GM12878 (cell line): ENCODE measurements at regions not wholly inside any gene's neighbourhood (a gene's known extent, or its start where the extent isn't known, plus 50 kb on each side); places are given as distances from the start of the nearest gene placed in this dataset.

ENCODE experiments used
- ATAC-seq: fragments of 200-7000 bp; cut with Tn5 transposase; 3 replicates; pipeline ENCODE4 v1.9.1; 2020; ENCODE audit warnings: mild to moderate bottlenecking, moderate library complexity
- BruUV-seq: library from RNA; stranded (reverse); fragments of 400-500 nt; replicated peaks from 2 replicates; lab custom pipeline; 2021; lab: Mats Ljungman, UMichigan
- CTCF ChIA-PET: fragments of 300-600 bp; sonication (Branson Sonifier 250); formaldehyde crosslinking; extraction: SDS; loops from one replicate; lab custom pipeline; 2021; ENCODE audit warnings: inconsistent platforms; lab: Yijun Ruan, JAX
- POLR2A ChIA-PET: fragments of 350-600 bp; formaldehyde crosslinking; extraction: SDS; loops from one replicate; lab custom pipeline; 2021; ENCODE audit warnings: inconsistent platforms; lab: Charles Lee
- RAD21 ChIA-PET: fragments of 300-600 bp; sonication (Branson Sonifier 250); formaldehyde crosslinking; loops from one replicate; lab custom pipeline; 2023; ENCODE audit warnings: antibody characterized with exemption; ENCODE audit not compliant: unreplicated experiment; lab: Charles Lee
- SMC1A ChIA-PET: fragments of 300-600 bp; sonication (Branson Sonifier 250); formaldehyde crosslinking; loops from one replicate; lab custom pipeline; 2023; ENCODE audit not compliant: unreplicated experiment, uncharacterized antibody; lab: Charles Lee
- DNase-seq: peaks from one replicate; pipeline ENCODE4 v3.0.0-alpha.2; 2011; ENCODE audit warnings: low read depth, low spot score
- FAIRE-seq: peaks from 3 replicates; lab custom pipeline; 2011; peaks lifted over from hg19 to GRCh38; lab: Jason Lieb, UNC
- H2AFZ ChIP-seq: 2 replicates; pipeline ENCODE4 v1.6.0; 2011; ENCODE audit warnings: low read depth, low read length, control low read depth; ENCODE audit not compliant: control insufficient read depth
- H3K27ac ChIP-seq: 2 replicates; pipeline ENCODE4 v1.5.1; 2011; ENCODE audit warnings: control low read depth; ENCODE audit not compliant: control insufficient read depth, insufficient read depth
- H3K27me3 ChIP-seq, 2 experiments: replicated peaks in 1 of 2; 2 replicates each; pipeline versions ENCODE4 v1.6.0 to v1.6.1; 2011; ENCODE audit warnings: low read length in 1 of 2; ENCODE audit not compliant: control insufficient read depth in 2 of 2, insufficient read depth in 2 of 2
- H3K36me3 ChIP-seq, 2 experiments: 2 replicates each; pipeline ENCODE4 v1.5.1; 2011; ENCODE audit warnings: low read length in 1 of 2; ENCODE audit not compliant: control insufficient read depth in 2 of 2, insufficient read depth in 2 of 2
- H3K4me1 ChIP-seq: 2 replicates; pipeline ENCODE4 v1.6.1; 2011; ENCODE audit warnings: mild to moderate bottlenecking, low read length, moderate library complexity, mixed read lengths; ENCODE audit not compliant: control insufficient read depth, insufficient read depth
- H3K4me2 ChIP-seq: 2 replicates; pipeline ENCODE4 v1.6.0; 2011; ENCODE audit warnings: control low read depth; ENCODE audit not compliant: control insufficient read depth, insufficient read depth
- H3K4me3 ChIP-seq: fragments of 200-600 bp; sonication (generic); 2 replicates; pipeline ENCODE4 v1.5.1; 2016
- H3K79me2 ChIP-seq: 2 replicates; pipeline ENCODE4 v1.6.0; 2011; ENCODE audit warnings: low read length; ENCODE audit not compliant: control insufficient read depth, insufficient read depth
- H3K9ac ChIP-seq: 2 replicates; pipeline ENCODE4 v1.8.0; 2011; ENCODE audit warnings: low read length, control low read depth, mixed read lengths; ENCODE audit not compliant: control insufficient read depth, insufficient read depth
- H3K9me3 ChIP-seq: replicated peaks from 3 replicates; pipeline ENCODE4 v1.5.1; 2011; ENCODE audit warnings: mild to moderate bottlenecking, low read length; ENCODE audit not compliant: control insufficient read depth, insufficient read depth
- H4K20me1 ChIP-seq: 2 replicates; pipeline ENCODE4 v1.6.0; 2011; ENCODE audit not compliant: control insufficient read depth, insufficient read depth
- BCL11A ChIP-seq: IDR thresholded peaks from 2 replicates; pipeline ENCODE4 v1.6.1; 2011; ENCODE audit warnings: low read depth, low read length
- E4F1 ChIP-seq: fragments of 450-650 bp; IDR thresholded peaks from 2 replicates; pipeline ENCODE4 v1.6.1; 2018; ENCODE audit warnings: borderline replicate concordance, mild to moderate bottlenecking; ENCODE audit not compliant: partially characterized antibody
- KLF5 ChIP-seq: fragments of 450-650 bp; IDR thresholded peaks from 2 replicates; pipeline ENCODE4 v1.6.1; 2014; ENCODE audit warnings: mild to moderate bottlenecking; ENCODE audit not compliant: partially characterized antibody
- PAX5 ChIP-seq: IDR thresholded peaks from 2 replicates; pipeline ENCODE4 v1.6.1; 2011; ENCODE audit warnings: low read depth, low read length, borderline replicate concordance
- RUNX3 ChIP-seq: IDR thresholded peaks from 2 replicates; pipeline ENCODE4 v1.6.1; 2012; ENCODE audit warnings: low read length, inconsistent platforms
- SIN3A ChIP-seq: IDR thresholded peaks from 2 replicates; pipeline ENCODE4 v1.6.1; 2012; ENCODE audit warnings: low read depth, low read length, improper control_type of control experiment
- SIX5 ChIP-seq: IDR thresholded peaks from 2 replicates; pipeline ENCODE4 v1.6.1; 2011; ENCODE audit warnings: mild to moderate bottlenecking, low read depth, low read length, moderate library complexity; ENCODE audit not compliant: severe bottlenecking
- WGBS: methylation state at CpG from one replicate; pipeline ENCODE4 v1.1.6; 2016; ENCODE audit warnings: low lambda C conversion rate; ENCODE audit not compliant: insufficient replicate concordance, insufficient coverage; ENCODE audit errors: missing lambda C conversion rate; 5-methylcytosine and 5-hydroxymethylcytosine counted together
- in situ Hi-C: fragments of 300-500 bp; cut with MboI; formaldehyde crosslinking; loops from 9 replicates; pipeline ENCODE4 v1.14.3; 2018; ENCODE audit warnings: mixed read lengths
- intact Hi-C: fragments of 100-400 bp; cut with micrococcal nuclease; formaldehyde crosslinking; loops from one replicate; pipeline ENCODE4 v1.14.2; 2022; ENCODE audit not compliant: unreplicated experiment
- TF ChIP-seq, protein P1 (sequence below): IDR thresholded peaks from 2 replicates; pipeline ENCODE4 v1.6.1; 2011; ENCODE audit warnings: borderline replicate concordance, low read depth, mild to moderate bottlenecking, moderate library complexity, low read length; ENCODE audit not compliant: insufficient read depth, poor library complexity, severe bottlenecking

GRCh38 chr4:31068257-31069075 lies 348.3 kb downstream of the PCDH7 start:
- ChIA-PET CTCF (interaction anchor here (0.6 kb wide), 1 partner anchor 281 kb away, joined by 3 read pairs; no protein-coding TSS in a partner anchor), SMC1A (no interaction called here), RAD21 (no interaction called here), POLR2A (no interaction called here)
- FAIRE-seq (no peak), DNase-seq (no peak), ATAC-seq (no peak)
- no peaks in the 10 kb centered on the region for H3K9me3 ChIP-seq
- in situ Hi-C loops: no loop called here
- no peak overlapping the region for H3K4me3 ChIP-seq
- no peaks in the 10 kb centered on the region for H3K36me3 ChIP-seq
- TF ChIP-seq BCL11A (no peak), SIX5 (no peak)
- TF ChIP-seq, protein P1, sequence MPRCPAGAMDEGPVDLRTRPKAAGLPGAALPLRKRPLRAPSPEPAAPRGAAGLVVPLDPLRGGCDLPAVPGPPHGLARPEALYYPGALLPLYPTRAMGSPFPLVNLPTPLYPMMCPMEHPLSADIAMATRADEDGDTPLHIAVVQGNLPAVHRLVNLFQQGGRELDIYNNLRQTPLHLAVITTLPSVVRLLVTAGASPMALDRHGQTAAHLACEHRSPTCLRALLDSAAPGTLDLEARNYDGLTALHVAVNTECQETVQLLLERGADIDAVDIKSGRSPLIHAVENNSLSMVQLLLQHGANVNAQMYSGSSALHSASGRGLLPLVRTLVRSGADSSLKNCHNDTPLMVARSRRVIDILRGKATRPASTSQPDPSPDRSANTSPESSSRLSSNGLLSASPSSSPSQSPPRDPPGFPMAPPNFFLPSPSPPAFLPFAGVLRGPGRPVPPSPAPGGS: no peak
- no peaks in the 10 kb centered on the region for H3K79me2 ChIP-seq
- no TSS peak for BruUV-seq
- H4K20me1 ChIP-seq: no peaks in the 10 kb centered on the region
- H2AFZ ChIP-seq: no peak overlapping the region
- H3K4me2 ChIP-seq: no peak overlapping the region
- no peaks in the 10 kb centered on the region for H3K4me1 ChIP-seq
- WGBS: 39% methylated on average over 10 of the region's 11 CpGs
- intact Hi-C loops: no loop called here
- no peaks in the 10 kb centered on the region for H3K27me3 ChIP-seq
- H3K9ac ChIP-seq: no peak overlapping the region
- no peak overlapping the region for H3K27ac ChIP-seq

DNA sequence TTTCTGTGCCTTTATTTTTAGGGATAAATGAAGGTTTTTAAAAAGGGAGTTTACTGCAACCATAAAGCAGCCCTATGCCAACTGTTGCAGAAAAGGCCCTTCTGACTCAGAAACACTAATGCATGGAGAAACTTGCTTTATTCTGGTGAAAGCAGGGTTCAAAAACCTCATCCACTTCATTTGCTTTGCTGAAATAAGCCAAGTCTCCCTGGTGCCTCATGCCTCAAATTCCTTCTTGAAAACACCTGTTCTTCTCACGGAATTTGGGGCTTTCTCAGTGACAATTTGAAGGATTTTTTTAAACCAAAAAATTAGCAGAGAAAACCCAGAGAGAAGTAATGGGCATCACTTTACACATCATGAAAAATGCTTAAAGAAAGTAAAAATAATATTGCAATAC lies 349.0 kb downstream of the PCDH7 start:
- Histone ChIP-seq H3K9ac (no peak overlapping the region), H3K4me3 (no peak overlapping the region), H3K79me2 (no peaks in the 10 kb centered on the region), H3K36me3 (no peaks in the 10 kb centered on the region), H3K4me2 (no peak overlapping the region), H2AFZ (no peak overlapping the region), H3K27ac (no peak overlapping the region), H3K9me3 (no peaks in the 10 kb centered on the region), H3K27me3 (no peaks in the 10 kb centered on the region), H3K4me1 (no peaks in the 10 kb centered on the region), H4K20me1 (no peaks in the 10 kb centered on the region)
- SMC1A ChIA-PET: no interaction called here
- POLR2A ChIA-PET: no interaction called here
- RAD21 ChIA-PET: no interaction called here
- ATAC-seq (no peak), FAIRE-seq (no peak), DNase-seq (no peak)
- in situ Hi-C loops: no loop called here
- BruUV-seq: no TSS peak
- 6% methylated on average over 1 of the region's 1 CpG for WGBS
- CTCF ChIA-PET: no interaction called here
- intact Hi-C loops: no loop called here
- TF ChIP-seq KLF5 (no peak), E4F1 (no peak), RUNX3 (no peak), PAX5 (no peak), SIN3A (no peak)
